NCI-H226 (cell line): ENCODE measurements at regions not wholly inside any gene's neighbourhood (a gene's known extent, or its start where the extent isn't known, plus 50 kb on each side); places are given as distances from the start of the nearest gene placed in this dataset.
"Not testable (repeated sequence)": the region's sequence is repeated elsewhere in the genome, so short reads cannot be mapped to it uniquely, and the experiment has no call there.

Experiments used
- DNase-seq: peaks from one replicate; pipeline ENCODE4 v3.0.0-alpha.2; 2015

DNA sequence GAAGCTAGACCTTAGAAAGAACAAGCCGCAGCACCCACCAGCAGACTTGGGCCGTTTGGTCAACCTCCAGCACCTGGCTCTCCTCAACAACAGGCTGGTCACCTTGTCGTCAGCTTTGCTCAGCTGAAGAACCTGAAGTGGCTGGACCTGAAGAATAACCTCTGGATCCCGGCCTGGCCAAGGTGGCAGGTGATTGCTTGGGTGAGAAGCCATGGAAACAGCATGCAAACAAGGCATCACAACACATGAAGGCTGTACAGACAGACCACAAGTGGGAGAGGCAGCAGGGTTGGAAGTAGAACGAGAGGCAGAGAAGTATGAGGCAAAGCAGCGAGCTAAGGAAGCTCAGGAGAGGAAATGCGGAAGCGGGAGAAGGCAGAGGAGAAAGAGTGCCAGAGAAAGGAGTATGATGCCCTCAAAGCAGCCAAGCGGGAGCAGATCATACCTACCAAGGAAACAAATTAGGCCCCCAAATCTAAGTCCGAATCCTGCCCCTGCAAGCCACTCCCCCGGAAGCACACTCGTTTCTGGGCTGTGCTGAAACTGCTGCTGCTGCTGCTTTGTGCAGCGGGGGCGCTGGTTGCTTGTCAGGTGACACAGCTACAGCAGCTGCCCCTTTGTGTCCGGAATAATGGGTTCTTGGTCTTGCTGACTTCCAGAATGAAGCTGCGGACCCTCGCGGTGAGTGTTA lies 121.6 kb upstream of the LGSN start:
- no peak for DNase-seq

DNA sequence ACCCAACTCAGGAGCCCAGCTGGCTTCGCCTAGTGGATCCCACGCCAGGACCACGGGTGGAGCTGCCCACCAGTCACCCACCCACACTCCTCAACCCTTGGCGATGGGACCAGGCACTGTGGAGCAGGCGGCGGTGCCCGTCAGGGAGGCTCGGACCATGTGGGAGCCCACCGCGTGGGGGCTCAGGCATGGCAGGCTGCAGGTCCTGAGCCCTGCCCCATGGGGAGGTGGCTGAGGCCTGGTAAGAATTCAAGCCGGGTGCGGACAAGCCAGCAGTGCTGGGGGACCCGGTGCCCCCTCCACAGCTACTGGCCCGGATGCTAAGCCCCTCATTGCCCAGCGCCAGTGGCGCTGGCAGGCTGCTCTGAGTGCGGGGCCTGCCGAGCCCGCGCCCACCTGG lies 123.1 kb upstream of the LGSN start:
- no peak for DNase-seq

GRCh38 chr6:63444768-63445167 lies 125.0 kb upstream of the LGSN start:
- DNase-seq = no peak

- DNase-seq = no peak
These were observed 125.9 kb upstream of the LOC128125822 start for GRCh38 chr6:63446405-63446804.

DNA sequence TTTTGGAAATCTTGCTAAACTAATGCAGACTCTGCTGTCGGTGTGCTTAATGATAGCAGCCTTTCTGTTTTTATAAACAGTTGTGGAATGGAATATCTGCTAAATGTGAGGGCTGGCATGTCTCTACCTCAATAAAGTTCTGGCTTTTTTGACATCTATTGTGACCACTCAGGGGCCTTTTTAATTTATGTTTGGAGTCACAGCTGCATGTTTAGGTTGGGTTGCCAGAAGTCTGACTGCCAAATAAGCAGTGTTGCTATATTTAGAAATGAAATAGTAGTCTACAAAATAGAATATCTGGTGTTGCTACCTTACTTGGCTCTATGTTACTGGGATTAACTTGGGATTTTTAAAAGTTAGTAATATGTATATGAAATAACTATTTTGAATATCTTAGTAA lies 125.1 kb upstream of the LOC128125822 start:
- DNase-seq = no peak

GRCh38 chr6:63448229-63448628 lies 124.1 kb upstream of the LOC128125822 start:
- no peak for DNase-seq

- no peak for DNase-seq
These were observed 122.6 kb upstream of the LOC128125822 start for GRCh38 chr6:63449714-63450113.

DNA sequence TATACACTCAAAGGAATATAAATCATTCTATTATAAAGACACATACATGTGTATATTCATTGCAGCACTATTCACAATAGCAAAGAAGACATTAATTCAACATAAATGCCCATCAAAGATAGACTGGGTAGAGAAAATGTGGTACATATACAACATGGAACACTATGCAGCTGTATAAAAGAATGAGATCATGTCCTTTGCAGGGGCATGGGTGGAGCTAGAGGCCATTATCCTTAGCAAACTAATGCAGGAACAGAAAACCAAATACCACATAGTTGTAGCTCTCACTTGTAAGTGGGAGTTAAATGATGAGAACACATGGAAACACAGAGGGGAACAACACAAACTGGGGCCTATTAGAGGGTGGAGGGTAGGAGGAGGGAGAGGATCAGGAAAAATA lies 121.0 kb upstream of the LOC128125822 start:
- DNase-seq = no peak

DNA sequence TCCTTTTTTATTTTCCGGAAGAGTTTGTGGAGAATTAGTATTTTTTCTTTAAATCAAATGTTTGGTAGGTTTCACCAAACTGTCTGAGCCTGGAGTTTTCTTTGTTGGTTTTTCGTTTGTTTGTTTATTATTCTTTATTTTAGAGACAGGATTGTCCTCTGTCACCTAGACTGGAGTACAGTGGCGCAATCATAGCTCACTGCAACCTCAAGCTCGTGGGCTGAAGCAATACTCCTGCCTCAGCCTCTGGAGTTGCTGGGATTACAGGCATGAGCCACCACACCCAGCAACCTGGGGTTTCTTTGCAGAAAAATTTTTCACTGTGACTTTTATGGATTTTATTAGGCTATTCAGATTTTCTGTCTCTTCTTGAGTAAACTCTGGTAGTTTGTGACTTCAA lies 120.2 kb upstream of the LOC128125822 start:
- no peak for DNase-seq

DNA sequence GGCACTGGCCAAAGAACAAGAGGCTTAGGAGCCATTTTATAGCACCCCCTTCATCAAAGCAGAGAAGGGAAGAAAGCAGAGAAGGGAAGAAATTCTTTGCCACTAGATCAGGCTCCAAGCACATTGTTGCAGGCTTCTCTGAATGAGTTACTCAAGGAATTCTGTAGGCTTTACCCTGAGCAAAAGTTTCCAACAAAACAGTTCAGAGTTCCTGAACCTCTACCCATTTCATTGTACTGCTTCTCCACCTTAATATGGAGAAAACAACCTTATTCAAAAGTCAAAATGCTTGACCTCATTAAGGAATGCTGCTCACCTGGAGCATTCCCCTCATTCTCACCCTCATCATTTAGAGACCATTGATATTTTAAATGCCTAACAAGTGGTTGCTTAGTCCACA lies 115.5 kb upstream of the LOC128125822 start:
- no peak for DNase-seq

- DNase-seq = no peak
These were observed 113.7 kb upstream of the LOC128125822 start for GRCh38 chr6:63458480-63459115.

DNA sequence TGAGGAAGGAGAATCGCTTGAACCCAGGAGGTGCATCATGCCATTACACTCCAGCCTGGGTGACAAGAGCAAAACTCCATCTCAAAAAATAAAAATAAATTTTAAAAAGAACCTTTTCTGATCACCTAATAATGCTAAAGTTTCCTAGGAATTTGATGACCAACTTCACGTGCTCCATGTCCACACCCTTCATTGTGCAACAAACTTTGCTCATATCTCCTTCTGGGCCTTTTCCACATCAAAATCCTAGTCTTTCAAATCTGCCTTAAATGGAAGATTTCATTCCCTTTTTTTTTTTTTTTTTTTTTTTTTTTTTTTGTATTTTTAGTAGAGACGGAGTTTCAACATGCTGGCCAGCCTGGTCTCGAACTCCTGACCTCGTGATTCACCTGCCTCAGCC lies 112.5 kb upstream of the LOC128125822 start:
- DNase-seq = no peak

DNA sequence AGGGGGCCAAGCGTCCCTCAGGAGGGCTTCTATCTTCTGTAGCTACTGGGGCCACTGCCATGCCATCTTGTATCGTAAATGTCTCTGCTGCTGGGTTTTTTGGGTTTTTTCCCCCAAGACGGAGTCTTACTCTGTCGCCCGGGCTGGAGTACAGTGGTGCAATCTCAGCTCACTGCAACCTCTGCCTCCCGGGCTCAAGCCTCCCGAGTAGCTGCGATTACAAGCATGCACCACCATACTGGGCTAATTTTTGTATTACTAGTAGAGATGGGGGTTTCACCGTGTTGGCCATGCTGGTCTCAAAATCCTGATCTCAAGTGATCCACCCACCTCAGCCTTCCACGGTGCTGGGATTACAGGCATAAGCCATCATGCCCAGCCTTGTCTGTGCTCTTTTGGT lies 111.3 kb upstream of the LOC128125822 start:
- DNase-seq = no peak

GRCh38 chr6:63464060-63464459 lies 108.2 kb upstream of the LOC128125822 start:
- no peak for DNase-seq

- DNase-seq = no peak
These were observed 106.5 kb upstream of the LOC128125822 start for GRCh38 chr6:63465750-63466149.

DNA sequence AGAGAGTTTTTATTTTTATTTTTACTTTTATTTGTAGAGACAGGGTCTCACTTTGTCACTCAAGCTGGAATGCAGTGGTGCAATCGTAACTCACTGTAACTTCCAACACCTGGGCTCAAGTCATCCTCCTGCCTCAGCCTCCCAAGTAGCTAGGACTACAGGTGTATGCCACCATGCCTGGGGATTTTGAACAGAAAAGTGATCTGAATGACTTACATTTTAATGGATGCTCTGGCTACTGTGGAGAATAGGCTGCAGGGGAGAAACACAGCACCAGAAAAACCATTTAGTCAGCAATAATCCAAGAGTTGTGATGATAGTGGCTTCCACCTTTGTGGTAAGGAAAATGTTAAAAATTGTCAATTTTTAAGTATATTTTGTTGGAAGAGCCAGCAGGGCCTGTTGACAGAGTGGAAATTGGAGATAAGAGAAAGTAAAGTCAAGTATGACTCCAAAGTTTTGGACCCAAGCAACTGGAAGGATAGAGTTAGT lies 106.0 kb upstream of the LOC128125822 start:
- DNase-seq = no peak

GRCh38 chr6:63467247-63467954 lies 104.9 kb upstream of the LOC128125822 start:
- DNase-seq = no peak

GRCh38 chr6:63471145-63471544 lies 101.1 kb upstream of the LOC128125822 start:
- not testable (repeated sequence) for DNase-seq

DNA sequence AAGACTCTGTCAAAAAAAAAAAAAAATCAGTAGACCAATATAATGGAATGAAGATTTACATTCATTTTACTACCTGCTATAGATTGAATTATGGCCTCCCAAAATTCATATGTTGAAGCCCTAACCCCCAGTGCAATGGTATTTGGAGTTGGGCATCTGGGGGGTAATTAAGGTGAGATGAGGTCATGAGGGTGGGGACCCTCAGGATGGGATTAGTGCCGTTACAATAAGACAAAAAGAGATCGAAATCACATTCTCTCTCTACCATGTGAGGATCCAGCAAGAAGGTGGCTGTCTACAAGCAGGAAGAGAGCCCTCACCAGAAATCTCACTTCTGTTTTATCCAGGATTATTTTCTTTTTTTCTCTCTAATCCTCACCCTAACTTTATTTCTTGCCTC lies 100.6 kb upstream of the LOC128125822 start:
- no peak for DNase-seq

DNA sequence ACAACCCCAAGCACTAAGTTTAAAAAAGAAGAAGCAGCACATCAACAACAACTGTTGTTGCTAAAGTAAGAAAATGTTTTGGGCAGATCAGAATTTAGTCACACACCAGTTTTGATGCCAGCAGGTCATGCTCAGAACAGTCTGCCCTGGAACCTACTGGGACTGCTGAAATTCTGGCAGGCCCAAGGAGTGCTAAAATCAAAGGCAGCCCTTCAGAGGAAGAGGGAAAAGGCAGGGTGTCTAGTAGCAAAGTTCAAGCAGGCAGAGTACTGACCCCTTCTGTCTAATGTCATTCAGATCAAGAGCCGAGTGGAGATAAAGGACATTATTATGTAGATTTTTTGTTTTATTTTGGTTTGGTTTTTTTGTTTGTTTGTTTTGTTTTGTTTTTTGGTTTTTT lies 96.6 kb upstream of the LOC128125822 start:
- DNase-seq = no peak

DNA sequence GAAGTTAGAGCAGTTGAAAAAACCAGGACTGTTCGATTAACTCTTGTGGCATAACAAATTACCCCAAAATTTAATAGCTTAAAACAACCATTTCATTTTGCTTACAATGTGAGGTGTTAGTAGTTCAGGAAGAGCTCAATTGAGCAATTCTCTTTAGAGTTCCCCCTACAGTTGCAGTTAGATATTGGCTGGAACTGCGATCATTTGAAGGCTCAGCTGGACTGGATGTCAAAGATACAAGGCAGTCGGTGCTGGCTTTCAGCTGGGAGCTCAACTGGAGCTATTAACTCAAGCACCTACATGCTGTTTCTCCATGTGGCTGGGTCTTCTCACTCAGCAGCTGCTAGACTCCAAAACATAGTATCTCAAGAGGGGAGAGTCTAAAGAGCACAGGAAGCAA lies 96.0 kb upstream of the LOC128125822 start:
- DNase-seq = no peak

DNA sequence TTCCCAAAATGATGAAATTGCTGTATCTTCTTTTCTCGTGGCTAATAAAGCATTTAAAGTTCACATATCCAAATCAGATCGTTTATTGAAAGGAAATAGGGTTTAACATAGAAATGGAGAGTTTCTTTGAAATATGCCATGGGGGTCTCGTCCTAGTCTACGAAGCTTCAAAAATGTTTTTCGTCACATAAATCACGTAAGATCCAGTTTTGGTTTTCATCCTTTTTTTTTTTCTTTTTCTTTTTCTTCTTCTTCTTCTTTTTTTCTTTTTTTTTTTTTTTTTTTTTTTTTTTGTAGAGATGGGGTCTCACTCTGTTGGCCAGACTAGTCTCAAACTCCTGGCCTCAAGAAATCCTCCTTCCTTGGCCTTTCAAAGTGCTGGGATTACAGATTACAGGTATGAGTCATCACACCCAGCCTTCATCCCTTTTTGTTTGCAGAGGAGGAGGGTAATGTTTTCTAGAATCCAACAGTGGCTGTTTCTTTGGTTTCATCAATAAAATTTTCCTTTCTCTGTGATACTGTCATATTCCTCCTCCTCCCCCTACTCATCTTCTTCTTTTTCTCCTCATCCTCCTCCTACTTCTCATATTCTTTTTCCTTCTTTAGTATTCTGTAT lies 94.7 kb upstream of the LOC128125822 start:
- DNase-seq = no peak

DNA sequence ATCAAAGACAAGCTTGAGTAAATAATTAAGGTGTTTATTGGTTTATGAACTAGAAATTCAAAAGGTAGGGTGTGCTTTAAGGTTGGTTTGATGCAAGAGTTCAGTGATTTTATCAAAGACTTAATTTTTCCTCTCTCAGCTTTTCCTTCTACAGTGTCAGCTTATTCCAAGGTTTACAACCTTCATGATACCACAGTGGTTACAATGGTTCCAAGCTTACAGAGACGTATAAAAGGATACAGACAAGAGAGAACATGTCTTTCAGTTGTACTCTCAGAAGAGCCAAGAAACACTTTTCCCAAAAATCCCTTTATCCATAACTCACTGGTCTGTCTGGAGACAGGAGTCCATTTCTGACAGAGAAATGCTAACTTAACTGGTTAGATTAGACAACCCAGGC lies 93.5 kb upstream of the LOC128125822 start:
- DNase-seq = no peak

- no peak for DNase-seq
These were observed 86.1 kb upstream of the LOC128125822 start for GRCh38 chr6:63486196-63486595.
